GM23338 (cell line): ENCODE measurements at regions not wholly inside any gene's neighbourhood (a gene's known extent, or its start where the extent isn't known, plus 50 kb on each side); places are given as distances from the start of the nearest gene placed in this dataset.
A peak's percentile ranks its signal among the peaks of the same experiment; 100 is the strongest.

ENCODE experiments used
- ATAC-seq: fragments of 200-7000 bp; cut with Tn5 transposase; 3 replicates; pipeline ENCODE4 v1.9.1; 2020
- DNase-seq: peaks from one replicate; pipeline ENCODE4 v3.0.0-alpha.2; 2015; ENCODE audit warnings: low spot score
- H2AFZ ChIP-seq: fragments of 200-600 bp; sonication (generic); 2 replicates; pipeline ENCODE4 v1.8.0; 2016; ENCODE audit warnings: antibody characterized with exemption, mild to moderate bottlenecking, moderate library complexity
- H3F3A ChIP-seq: fragments of 200-600 bp; sonication (generic); replicated peaks from 2 replicates; pipeline ENCODE4 v1.8.0; 2017; ENCODE audit warnings: antibody characterized with exemption, mixed run types, low read depth
- H3K27ac ChIP-seq: fragments of 200-600 bp; sonication (generic); 2 replicates; pipeline ENCODE4 v1.6.1; 2016; ENCODE audit warnings: low read depth
- H3K27me3 ChIP-seq: fragments of 200-600 bp; sonication (generic); 2 replicates; pipeline ENCODE4 v1.8.0; 2016; ENCODE audit warnings: mild to moderate bottlenecking, mixed run types, moderate library complexity; ENCODE audit not compliant: insufficient read depth
- H3K36me3 ChIP-seq: fragments of 200-600 bp; sonication (generic); 2 replicates; pipeline ENCODE4 v1.8.0; 2016; ENCODE audit warnings: mild to moderate bottlenecking; ENCODE audit not compliant: insufficient read depth
- H3K4me1 ChIP-seq: fragments of 200-600 bp; sonication (generic); 2 replicates; pipeline ENCODE4 v1.8.0; 2016; ENCODE audit warnings: mild to moderate bottlenecking, moderate library complexity; ENCODE audit not compliant: insufficient read depth
- H3K4me2 ChIP-seq: fragments of 200-600 bp; sonication (generic); 2 replicates; pipeline ENCODE4 v1.7.1; 2017; ENCODE audit warnings: mixed run types
- H3K4me3 ChIP-seq: fragments of 200-600 bp; sonication (generic); 2 replicates; pipeline ENCODE4 v1.6.1; 2016; ENCODE audit warnings: mixed run types
- H3K79me2 ChIP-seq: fragments of 200-600 bp; sonication (generic); replicated peaks from 2 replicates; pipeline ENCODE4 v1.8.0; 2017; ENCODE audit warnings: mild to moderate bottlenecking; ENCODE audit not compliant: insufficient read depth
- H3K9me2 ChIP-seq: fragments of 200-600 bp; sonication (generic); 2 replicates; pipeline ENCODE4 v1.8.0; 2017; ENCODE audit not compliant: insufficient read depth
- H4K20me1 ChIP-seq: fragments of 200-600 bp; sonication (generic); replicated peaks from 2 replicates; pipeline ENCODE4 v1.8.0; 2017; ENCODE audit warnings: mild to moderate bottlenecking; ENCODE audit not compliant: insufficient read depth
- H3K27ac Mint-ChIP-seq: 2 replicates; pipeline ENCODE4 v1.8.0; 2020; ENCODE audit warnings: inconsistent platforms, mild to moderate bottlenecking, moderate library complexity, mixed read lengths
- H3K27me3 Mint-ChIP-seq: 3 replicates; pipeline ENCODE4 v1.8.0; 2022; ENCODE audit warnings: low read depth, mild to moderate bottlenecking, moderate library complexity, mixed read lengths, inconsistent platforms; ENCODE audit not compliant: insufficient read depth, poor library complexity
- H3K36me3 Mint-ChIP-seq: 3 replicates; pipeline ENCODE4 v1.8.0; 2021; ENCODE audit warnings: low read depth, mild to moderate bottlenecking, inconsistent platforms, moderate library complexity, mixed read lengths
- H3K4me1 Mint-ChIP-seq: 3 replicates; pipeline ENCODE4 v1.8.0; 2020; ENCODE audit warnings: mild to moderate bottlenecking, inconsistent platforms, mixed read lengths
- H3K4me3 Mint-ChIP-seq: 3 replicates; pipeline ENCODE4 v1.8.0; 2021; ENCODE audit warnings: moderate library complexity, mild to moderate bottlenecking, inconsistent platforms, mixed read lengths
- H3K9me3 Mint-ChIP-seq: 3 replicates; pipeline ENCODE4 v1.8.0; 2020; ENCODE audit warnings: moderate library complexity, mild to moderate bottlenecking, inconsistent platforms, mixed read lengths
- CTCF ChIP-seq, 2 experiments: fragments of 200-600 bp in 1 of 2; sonication (generic) in 1 of 2; conservative IDR thresholded peaks; 2 replicates each; pipeline versions ENCODE4 v1.5.1 to v1.6.1; 2016 to 2017; ENCODE audit warnings: antibody characterized with exemption in 2 of 2, low read depth in 2 of 2, mild to moderate bottlenecking in 2 of 2, moderate library complexity in 1 of 2
- ETS1 ChIP-seq: IDR thresholded peaks from 2 replicates; pipeline ENCODE4 v1.6.1; 2016; ENCODE audit warnings: antibody characterized with exemption
- EZH2phosphoT487 ChIP-seq: fragments of 200-600 bp; sonication (generic); IDR thresholded peaks from one replicate; pipeline ENCODE4 v1.8.1; 2018; ENCODE audit warnings: antibody characterized with exemption; ENCODE audit not compliant: unreplicated experiment
- JUNB ChIP-seq: IDR thresholded peaks from one replicate; pipeline ENCODE4 v1.6.1; 2016; ENCODE audit warnings: antibody characterized with exemption; ENCODE audit not compliant: unreplicated experiment
- NANOG ChIP-seq: IDR thresholded peaks from 2 replicates; pipeline ENCODE4 v1.6.1; 2016; ENCODE audit warnings: antibody characterized with exemption, borderline replicate concordance
- STAT1 ChIP-seq: IDR thresholded peaks from one replicate; pipeline ENCODE4 v1.6.1; 2016; ENCODE audit warnings: antibody characterized with exemption; ENCODE audit not compliant: unreplicated experiment
- ZNF114 ChIP-seq: fragments of 250-450 bp; sonication (Bioruptor Pico); IDR thresholded peaks from 2 replicates; pipeline ENCODE4 v1.5.0; 2020; ENCODE audit warnings: mild to moderate bottlenecking, moderate library complexity
- ZNF331 ChIP-seq: fragments of 250-450 bp; sonication (Bioruptor Pico); IDR thresholded peaks from 2 replicates; pipeline ENCODE4 v1.5.0; 2020; ENCODE audit warnings: low read depth, mild to moderate bottlenecking, moderate library complexity

- no peak for TF ChIP-seq CTCF (conservative IDR thresholded peaks at IDR 0.05; ENCODE audit: low read depth in 2 of 2)
These were observed 1192.5 kb downstream of the NXPH1 start (continued) for GRCh38 chr7:9625953-9626352.

GRCh38 chr7:9645756-9646155 lies 1212.3 kb downstream of the NXPH1 start:
- H3K79me2 ChIP-seq: no peaks in the 10 kb centered on the region
- no peaks in the 10 kb centered on the region for H3K36me3 ChIP-seq
- no peaks in the 10 kb centered on the region for H3K9me3 Mint-ChIP-seq
- H3K4me2 ChIP-seq: no peak overlapping the region
- H3K4me1 ChIP-seq: no peaks in the 10 kb centered on the region
- no peak for DNase-seq
- H3K9me2 ChIP-seq: no peaks in the 10 kb centered on the region
- H3K4me3 Mint-ChIP-seq: no peak overlapping the region
- TF ChIP-seq EZH2phosphoT487 (no peak), JUNB (no peak), NANOG (no peak), ETS1 (no peak), CTCF (conservative IDR thresholded peaks at IDR 0.05; ENCODE audit: low read depth in 2 of 2) (no peak)
- H3K27ac Mint-ChIP-seq: no peak overlapping the region; the same call in 1 of the 2 replicates
- no peak overlapping the region for H3K27ac ChIP-seq
- H3K4me3 ChIP-seq: no peak overlapping the region
- H3K4me1 Mint-ChIP-seq: no peaks in the 10 kb centered on the region
- no peaks in the 10 kb centered on the region for H3K36me3 Mint-ChIP-seq
- H3K27me3 Mint-ChIP-seq: no peaks in the 10 kb centered on the region
- no peak for ATAC-seq
- no peaks in the 10 kb centered on the region for H3F3A ChIP-seq
- no peaks in the 10 kb centered on the region for H4K20me1 ChIP-seq
- H2AFZ ChIP-seq: no peak overlapping the region; the same call in 1 of the 2 replicates
- H3K27me3 ChIP-seq: no peaks in the 10 kb centered on the region

- Mint-ChIP-seq H3K4me3 (no peak overlapping the region), H3K36me3 (no peaks in the 10 kb centered on the region), H3K4me1 (no peaks in the 10 kb centered on the region), H3K27me3 (peaks cover 2% of the 10 kb centered on the region), H3K9me3 (no peaks in the 10 kb centered on the region; the same call in none of the 3 replicates), H3K27ac (no peak overlapping the region)
- Histone ChIP-seq H3K4me3 (no peak overlapping the region), H3F3A (no peaks in the 10 kb centered on the region), H4K20me1 (no peaks in the 10 kb centered on the region), H3K27me3 (no peaks in the 10 kb centered on the region), H3K79me2 (no peaks in the 10 kb centered on the region), H3K4me2 (no peak overlapping the region), H2AFZ (no peak overlapping the region), H3K4me1 (no peaks in the 10 kb centered on the region), H3K27ac (no peak overlapping the region), H3K9me2 (no peaks in the 10 kb centered on the region), H3K36me3 (no peaks in the 10 kb centered on the region)
- TF ChIP-seq CTCF (conservative IDR thresholded peaks at IDR 0.05; ENCODE audit: low read depth in 2 of 2): peak; percentile 53 to 62
- no peak for TF ChIP-seq ZNF114 (CRISPR knock-in tag)
- no peak for TF ChIP-seq JUNB
- TF ChIP-seq ZNF331 (CRISPR knock-in tag): no peak
- no peak for TF ChIP-seq STAT1
- no peak for ATAC-seq
- peak; percentile 37 for DNase-seq
These were observed 1223.8 kb downstream of the NXPH1 start for GRCh38 chr7:9657257-9657656.
